K562 (cell line): ENCODE measurements at regions not wholly inside any gene's neighbourhood (a gene's known extent, or its start where the extent isn't known, plus 50 kb on each side); places are given as distances from the start of the nearest gene placed in this dataset.

Source experiments
- CREB1 ChIP-seq, 2 experiments: sonication (generic) in 1 of 2; formaldehyde crosslinking in 1 of 2; IDR thresholded peaks; 2 replicates each; pipeline versions ENCODE4 v1.6.1 to v1.8.0; 2012 to 2022; ENCODE audit warnings: inconsistent platforms in 1 of 2, mild to moderate bottlenecking in 1 of 2, missing genetic modification reagents in 1 of 2, moderate library complexity in 1 of 2
- ETV5 ChIP-seq: sonication (generic); formaldehyde crosslinking; IDR thresholded peaks from 2 replicates; pipeline ENCODE4 v1.4.0; 2020; ENCODE audit warnings: low read depth, mild to moderate bottlenecking, missing genetic modification reagents
- GABPA ChIP-seq: fragments of 200-800 bp; sonication (Bioruptor generic); conservative IDR thresholded peaks from 2 replicates; pipeline ENCODE4 v1.6.1; 2016; ENCODE audit warnings: low read depth, missing genetic modification characterization, missing compliant biosample characterization
- SP1 ChIP-seq: sonication (generic); formaldehyde crosslinking; IDR thresholded peaks from 2 replicates; pipeline ENCODE4 v1.8.1; 2022; ENCODE audit warnings: mild to moderate bottlenecking, missing genetic modification reagents
- TAF1 ChIP-seq: IDR thresholded peaks from 2 replicates; pipeline ENCODE4 v1.6.1; 2011; ENCODE audit warnings: mild to moderate bottlenecking, low read length, moderate library complexity; ENCODE audit not compliant: insufficient read depth, control insufficient read depth, severe bottlenecking; ENCODE audit errors: extremely low read depth
- TF ChIP-seq, protein P1 (sequence below), 3 experiments: IDR thresholded peaks in 2 of 3; conservative IDR thresholded peaks in 1 of 3; 2 replicates each; pipeline ENCODE4 v1.5.1; 2011 to 2012; ENCODE audit warnings: low read length in 3 of 3, mild to moderate bottlenecking in 3 of 3, control low read depth in 2 of 3, improper control_type of control experiment in 1 of 3, inconsistent platforms in 1 of 3, low read depth in 1 of 3, mixed read lengths in 1 of 3, moderate library complexity in 1 of 3; ENCODE audit not compliant: insufficient read depth in 2 of 3

- TF ChIP-seq SP1 (CRISPR knock-in tag) (no peak), TAF1 (no peak), GABPA (no peak), CREB1 (IDR thresholded peaks at IDR 0.05) (no peak), CREB1 (CRISPR knock-in tag; IDR thresholded peaks at IDR 0.05) (no peak), ETV5 (CRISPR knock-in tag) (no peak)
- TF ChIP-seq, protein P1, sequence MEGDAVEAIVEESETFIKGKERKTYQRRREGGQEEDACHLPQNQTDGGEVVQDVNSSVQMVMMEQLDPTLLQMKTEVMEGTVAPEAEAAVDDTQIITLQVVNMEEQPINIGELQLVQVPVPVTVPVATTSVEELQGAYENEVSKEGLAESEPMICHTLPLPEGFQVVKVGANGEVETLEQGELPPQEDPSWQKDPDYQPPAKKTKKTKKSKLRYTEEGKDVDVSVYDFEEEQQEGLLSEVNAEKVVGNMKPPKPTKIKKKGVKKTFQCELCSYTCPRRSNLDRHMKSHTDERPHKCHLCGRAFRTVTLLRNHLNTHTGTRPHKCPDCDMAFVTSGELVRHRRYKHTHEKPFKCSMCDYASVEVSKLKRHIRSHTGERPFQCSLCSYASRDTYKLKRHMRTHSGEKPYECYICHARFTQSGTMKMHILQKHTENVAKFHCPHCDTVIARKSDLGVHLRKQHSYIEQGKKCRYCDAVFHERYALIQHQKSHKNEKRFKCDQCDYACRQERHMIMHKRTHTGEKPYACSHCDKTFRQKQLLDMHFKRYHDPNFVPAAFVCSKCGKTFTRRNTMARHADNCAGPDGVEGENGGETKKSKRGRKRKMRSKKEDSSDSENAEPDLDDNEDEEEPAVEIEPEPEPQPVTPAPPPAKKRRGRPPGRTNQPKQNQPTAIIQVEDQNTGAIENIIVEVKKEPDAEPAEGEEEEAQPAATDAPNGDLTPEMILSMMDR (IDR thresholded peaks at IDR 0.05 in 2 of 3, conservative IDR thresholded peaks at IDR 0.05 in 1 of 3; ENCODE audit: insufficient read depth in 2 of 3, low read depth in 1 of 3, low read length in 3 of 3), result no peak
These were observed 272.0 kb upstream of the SESN3 start for GRCh38 chr11:95503047-95503446.
